Dermis blood vessel endothelial cell (primary cell): ENCODE measurements at regions not wholly inside any gene's neighbourhood (a gene's known extent, or its start where the extent isn't known, plus 50 kb on each side); places are given as distances from the start of the nearest gene placed in this dataset.
A peak's percentile ranks its signal among the peaks of the same experiment; 100 is the strongest.

Experiments used
- DNase-seq: peaks from one replicate; pipeline ENCODE4 v3.0.0; 2010

GRCh38 chr3:10555263-10555662 lies 49.9 kb upstream of the ATP2B2 start:
- DNase-seq, result no peak

DNA sequence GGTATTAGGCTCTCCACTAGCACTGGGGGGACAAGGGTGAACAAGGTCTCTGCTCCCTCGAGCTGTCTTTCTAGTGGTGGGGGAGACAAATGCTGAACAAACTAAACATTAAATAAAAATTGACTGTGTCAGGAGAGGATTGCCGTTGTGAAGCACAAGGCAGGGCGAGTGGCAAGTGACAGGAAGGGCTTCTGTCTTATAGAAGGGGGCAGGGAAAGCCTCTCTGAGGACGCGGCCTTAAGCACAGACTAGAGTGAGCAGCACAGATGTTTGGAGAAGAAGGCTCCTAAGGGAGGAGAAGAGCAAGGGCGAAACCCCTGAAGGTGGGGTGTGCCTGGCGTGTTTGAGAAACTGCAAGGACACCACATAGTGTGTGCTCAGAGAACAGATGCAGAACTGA lies 50.9 kb upstream of the ATP2B2 start:
- DNase-seq, result no peak

- no peak for DNase-seq
These were observed 51.9 kb upstream of the ATP2B2 start for GRCh38 chr3:10557250-10557649.

GRCh38 chr3:10557781-10558373 lies 52.5 kb upstream of the ATP2B2 start:
- DNase-seq, result peak; percentile 4

GRCh38 chr3:10558736-10559135 lies 53.4 kb upstream of the ATP2B2 start:
- no peak for DNase-seq

GRCh38 chr3:10560060-10560861 lies 54.9 kb upstream of the ATP2B2 start:
- no peak for DNase-seq

DNA sequence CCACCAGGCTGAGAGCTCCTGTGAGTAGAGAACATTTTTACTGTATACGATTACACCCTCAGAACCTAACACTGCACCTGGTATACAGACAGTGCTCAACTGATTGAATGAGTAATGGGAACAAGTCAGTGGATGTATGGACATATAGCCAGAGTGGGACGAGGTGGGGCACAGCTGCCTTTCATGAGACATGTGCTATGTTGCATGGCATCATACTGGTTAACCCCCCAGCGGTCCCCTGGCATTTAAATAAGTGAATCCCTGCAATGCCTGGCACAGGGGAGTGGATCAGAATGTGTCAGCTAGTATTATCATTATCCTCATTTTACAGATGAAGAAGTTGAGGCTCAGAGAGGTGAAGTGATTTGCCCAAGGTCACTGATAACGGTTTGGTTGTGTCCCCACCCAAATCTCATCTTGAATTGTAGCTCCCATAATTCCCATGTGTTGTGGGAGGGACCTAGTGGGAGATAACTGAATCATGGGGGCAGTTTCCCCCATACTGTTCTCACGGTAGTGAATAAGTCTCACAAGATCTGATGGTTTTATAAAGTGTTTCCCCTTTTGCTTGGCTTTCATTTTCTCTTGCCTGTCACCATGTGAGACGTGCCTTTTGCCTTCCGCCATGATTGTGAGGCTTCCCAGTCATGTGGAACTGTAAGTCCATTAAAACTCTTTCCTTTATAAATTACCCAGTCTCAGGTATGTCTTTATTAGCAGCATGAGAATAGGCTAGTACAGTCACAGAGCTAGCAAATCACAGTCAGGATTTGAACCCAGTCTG lies 56.0 kb upstream of the ATP2B2 start:
- no peak for DNase-seq

DNA sequence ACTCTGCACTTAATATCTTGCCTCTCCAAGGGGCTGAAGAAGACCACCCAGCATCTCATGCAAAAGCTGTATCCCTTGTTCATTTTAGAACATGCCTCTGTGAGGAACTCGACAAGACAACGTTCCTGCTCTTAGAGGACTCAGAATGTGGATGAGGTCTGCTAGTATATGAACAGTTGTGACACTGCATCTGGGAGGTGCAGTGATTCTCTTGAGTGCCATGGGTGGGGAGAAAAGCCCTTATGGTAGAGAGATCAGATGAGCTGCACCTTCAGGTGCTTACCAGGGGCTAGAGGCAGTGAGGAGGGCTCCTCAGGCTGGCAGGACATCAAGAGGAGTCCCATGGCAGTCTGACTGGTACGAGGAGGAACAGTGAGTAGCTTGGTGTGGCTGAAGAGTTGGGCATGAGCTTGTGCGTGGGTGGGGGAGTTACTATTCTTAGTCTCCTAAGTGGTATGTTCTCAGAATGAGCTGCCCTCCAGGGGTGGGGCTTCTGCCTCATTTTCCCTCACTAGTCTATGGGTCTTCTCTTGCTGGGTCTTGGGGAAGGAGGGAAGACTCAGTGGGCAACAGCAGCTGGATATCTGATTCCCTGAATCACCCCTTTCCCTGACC lies 56.7 kb upstream of the ATP2B2 start:
- no peak for DNase-seq

- DNase-seq, result no peak
These were observed 58.0 kb upstream of the ATP2B2 start for GRCh38 chr3:10563396-10563795.

DNA sequence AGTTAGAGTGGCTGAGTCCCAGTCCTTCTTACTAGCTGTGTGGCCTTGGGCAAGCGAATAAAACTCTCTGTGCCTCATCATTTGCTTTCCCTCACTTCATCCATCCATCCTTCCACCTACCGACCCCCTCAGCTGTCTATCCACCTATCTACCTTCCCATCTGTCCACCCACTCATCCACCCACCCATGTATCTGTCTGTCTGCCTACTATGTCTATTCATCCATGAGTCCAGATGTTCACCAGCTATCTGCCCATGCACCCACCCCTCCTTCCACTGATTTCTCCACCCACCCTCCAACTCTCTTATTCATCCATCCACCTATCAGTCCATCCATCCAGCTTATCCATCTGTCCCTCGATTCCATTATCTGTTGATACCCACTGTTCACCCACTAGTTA lies 60.4 kb upstream of the ATP2B2 start:
- DNase-seq, result no peak

DNA sequence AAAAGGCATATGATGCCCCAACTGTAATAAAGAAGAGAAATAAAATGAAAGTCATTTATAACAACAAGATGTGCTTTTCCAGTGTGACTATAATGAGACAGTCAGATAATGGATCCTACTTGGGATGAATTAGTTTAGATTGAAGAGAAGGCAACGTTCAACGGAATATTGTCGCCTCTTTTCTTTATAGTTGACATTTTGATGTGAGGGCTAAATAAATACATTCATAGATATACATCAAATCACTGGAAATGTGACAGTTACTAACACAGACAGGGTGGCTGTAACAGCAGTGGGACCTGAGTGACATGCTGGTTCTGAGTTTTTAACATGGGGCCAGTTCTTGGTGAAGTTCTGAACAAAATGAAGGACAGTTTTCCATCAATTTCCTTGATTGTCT lies 61.1 kb upstream of the ATP2B2 start:
- no peak for DNase-seq

GRCh38 chr3:10568549-10568948 lies 63.2 kb upstream of the ATP2B2 start:
- no peak for DNase-seq

- no peak for DNase-seq
These were observed 65.0 kb upstream of the ATP2B2 start for GRCh38 chr3:10570196-10570946.

GRCh38 chr3:10574101-10574620 lies 68.8 kb upstream of the ATP2B2 start:
- no peak for DNase-seq

- no peak for DNase-seq
These were observed 70.3 kb upstream of the ATP2B2 start for GRCh38 chr3:10575601-10576160.

DNA sequence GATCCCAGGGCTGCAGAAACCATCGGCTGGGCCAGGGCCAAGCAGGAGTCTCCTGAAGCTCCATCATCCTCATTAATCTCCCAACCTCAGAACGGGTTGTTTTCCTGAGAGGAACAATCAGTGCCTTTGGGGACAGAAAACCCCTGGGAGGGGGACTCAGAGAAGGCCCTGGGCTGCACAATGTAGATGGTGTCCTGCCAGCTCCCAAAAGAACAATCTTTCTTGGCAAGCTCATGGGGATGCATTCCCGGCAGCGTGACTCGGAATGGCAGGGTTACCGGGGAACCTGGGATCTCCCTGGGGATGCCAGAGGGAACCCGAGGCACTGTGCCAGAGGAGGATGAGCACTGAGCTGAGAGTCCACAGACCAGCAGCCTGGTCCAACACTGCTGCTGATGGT lies 72.1 kb upstream of the ATP2B2 start:
- DNase-seq, result no peak

- no peak for DNase-seq
These were observed 75.0 kb upstream of the ATP2B2 start for GRCh38 chr3:10580426-10580825.

GRCh38 chr3:10581251-10581650 lies 75.9 kb upstream of the ATP2B2 start:
- DNase-seq, result no peak

DNA sequence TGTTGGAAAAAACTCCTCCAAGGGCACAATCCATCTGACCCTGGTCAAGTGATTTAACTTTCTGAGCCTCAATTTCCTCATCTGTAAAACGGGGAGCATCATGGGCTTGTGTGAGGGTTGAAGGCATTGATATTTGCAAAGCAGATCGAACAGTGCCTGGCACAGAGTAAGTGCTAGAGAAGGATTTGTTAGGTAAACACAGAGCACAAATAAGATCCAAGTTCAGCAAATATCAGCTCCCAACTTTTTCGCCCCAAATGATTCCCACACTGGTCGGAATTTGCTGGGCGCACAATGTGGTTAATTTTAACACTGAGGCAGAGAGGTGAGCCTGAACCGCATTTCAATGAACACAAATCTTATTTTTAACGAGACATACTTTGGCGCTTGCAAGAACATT lies 76.3 kb upstream of the ATP2B2 start:
- no peak for DNase-seq

- DNase-seq, result no peak
These were observed 77.3 kb upstream of the ATP2B2 start for GRCh38 chr3:10582733-10583132.

- DNase-seq, result no peak
These were observed 78.7 kb upstream of the ATP2B2 start for GRCh38 chr3:10583798-10584708.
